ENCODE measurements at regions not wholly inside any gene's neighbourhood (a gene's known extent, or its start where the extent isn't known, plus 50 kb on each side); places are given as distances from the start of the nearest gene placed in this dataset.

GRCh38 chr17:6352016-6352415 is 82.9 kb downstream of the AIPL1 start:
- DNase-seq (ENCODE audit: insufficient read length, low spot score, missing footprints), result no peak
- Histone ChIP-seq H3K36me3 (ENCODE audit: insufficient read depth, low read length) (no peaks in the 10 kb centered on the region), H4K20me1 (ENCODE audit: insufficient read depth, low read length) (no peaks in the 10 kb centered on the region), H2AFZ (ENCODE audit: low read length) (no peak overlapping the region), H3K79me2 (ENCODE audit: insufficient read depth, low read length) (no peaks in the 10 kb centered on the region), H3K9me3 (ENCODE audit: low read depth, low read length) (no peaks in the 10 kb centered on the region), H3K4me3 (ENCODE audit: insufficient read depth, low read length) (no peak overlapping the region), H3K4me1 (ENCODE audit: insufficient read depth, low read length) (no peaks in the 10 kb centered on the region), H3K4me2 (ENCODE audit: insufficient read depth, low read length) (no peak overlapping the region), H3K27ac (ENCODE audit: low read depth, low read length) (no peak overlapping the region), H3K27me3 (ENCODE audit: insufficient read depth, low read length) (no peaks in the 10 kb centered on the region)
- TF ChIP-seq CTCF (IDR thresholded peaks at IDR 0.05; ENCODE audit: extremely low read depth, low read depth, low read length), result no peak

- Histone ChIP-seq H3K9me3 (ENCODE audit: low read depth, low read length) (no peaks in the 10 kb centered on the region), H3K36me3 (ENCODE audit: insufficient read depth, low read length) (no peaks in the 10 kb centered on the region), H3K27ac (ENCODE audit: low read depth, low read length) (no peak overlapping the region), H2AFZ (ENCODE audit: low read length) (no peak overlapping the region), H3K27me3 (ENCODE audit: insufficient read depth, low read length) (no peaks in the 10 kb centered on the region), H3K4me1 (ENCODE audit: insufficient read depth, low read length) (no peaks in the 10 kb centered on the region), H4K20me1 (ENCODE audit: insufficient read depth, low read length) (no peaks in the 10 kb centered on the region), H3K4me3 (ENCODE audit: insufficient read depth, low read length) (no peak overlapping the region), H3K4me2 (ENCODE audit: insufficient read depth, low read length) (no peak overlapping the region), H3K79me2 (ENCODE audit: insufficient read depth, low read length) (no peaks in the 10 kb centered on the region)
- DNase-seq (ENCODE audit: insufficient read length, low spot score, missing footprints), result no peak
- no peak for TF ChIP-seq CTCF (IDR thresholded peaks at IDR 0.05; ENCODE audit: extremely low read depth, low read depth, low read length)
Observed at GRCh38 chr17:6350806-6351205, 84.1 kb downstream of the AIPL1 start.

GRCh38 chr17:6348891-6349290 is 86.0 kb downstream of the AIPL1 start:
- H3K4me1 ChIP-seq (ENCODE audit: insufficient read depth, low read length), result no peaks in the 10 kb centered on the region
- no peak overlapping the region for H3K27ac ChIP-seq (ENCODE audit: low read depth, low read length)
- no peak overlapping the region for H2AFZ ChIP-seq (ENCODE audit: low read length)
- H3K4me3 ChIP-seq (ENCODE audit: insufficient read depth, low read length), result no peak overlapping the region
- H3K27me3 ChIP-seq (ENCODE audit: insufficient read depth, low read length), result no peaks in the 10 kb centered on the region
- H4K20me1 ChIP-seq (ENCODE audit: insufficient read depth, low read length), result no peaks in the 10 kb centered on the region
- H3K4me2 ChIP-seq (ENCODE audit: insufficient read depth, low read length), result no peak overlapping the region
- no peaks in the 10 kb centered on the region for H3K36me3 ChIP-seq (ENCODE audit: insufficient read depth, low read length)
- DNase-seq (ENCODE audit: insufficient read length, low spot score, missing footprints), result no peak
- no peaks in the 10 kb centered on the region for H3K79me2 ChIP-seq (ENCODE audit: insufficient read depth, low read length)
- H3K9me3 ChIP-seq (ENCODE audit: low read depth, low read length), result no peaks in the 10 kb centered on the region
- TF ChIP-seq CTCF (IDR thresholded peaks at IDR 0.05; ENCODE audit: extremely low read depth, low read depth, low read length), result no peak

- Histone ChIP-seq H4K20me1 (ENCODE audit: insufficient read depth, low read length) (no peaks in the 10 kb centered on the region), H3K4me3 (ENCODE audit: insufficient read depth, low read length) (no peak overlapping the region), H3K4me1 (ENCODE audit: insufficient read depth, low read length) (no peaks in the 10 kb centered on the region), H3K9me3 (ENCODE audit: low read depth, low read length) (no peaks in the 10 kb centered on the region), H2AFZ (ENCODE audit: low read length) (no peak overlapping the region), H3K4me2 (ENCODE audit: insufficient read depth, low read length) (no peak overlapping the region), H3K36me3 (ENCODE audit: insufficient read depth, low read length) (no peaks in the 10 kb centered on the region), H3K27ac (ENCODE audit: low read depth, low read length) (no peak overlapping the region), H3K27me3 (ENCODE audit: insufficient read depth, low read length) (no peaks in the 10 kb centered on the region), H3K79me2 (ENCODE audit: insufficient read depth, low read length) (no peaks in the 10 kb centered on the region)
- no peak for DNase-seq (ENCODE audit: insufficient read length, low spot score, missing footprints)
- TF ChIP-seq CTCF (IDR thresholded peaks at IDR 0.05; ENCODE audit: extremely low read depth, low read depth, low read length), result no peak
Observed at GRCh38 chr17:6347776-6348175, 87.1 kb downstream of the AIPL1 start.

Data from osteoblast (primary cell).